Endothelial cell of umbilical vein (primary cell): ENCODE measurements at regions not wholly inside any gene's neighbourhood (a gene's known extent, or its start where the extent isn't known, plus 50 kb on each side); places are given as distances from the start of the nearest gene placed in this dataset.

Experiments used
- BruUV-seq: library from RNA; stranded (reverse); fragments of 400-500 nt; replicated peaks from 2 replicates; lab custom pipeline; 2021; lab: Mats Ljungman, UMichigan
- CTCF ChIA-PET: fragments of 300-600, 350-600 bp; sonication (Branson Sonifier 250); formaldehyde crosslinking; loops from one replicate; lab custom pipeline; 2021; ENCODE audit warnings: antibody characterized with exemption, inconsistent platforms; lab: Charles Lee
- POLR2A ChIA-PET: fragments of 300-600, 350-600 bp; sonication (Branson Sonifier 250); formaldehyde crosslinking; loops from one replicate; lab custom pipeline; 2021; ENCODE audit warnings: antibody characterized with exemption, inconsistent platforms; lab: Charles Lee
- DNase-seq: peaks from one replicate; pipeline ENCODE4 v3.0.0-alpha.2; 2011; ENCODE audit warnings: low read depth, low spot score
- FAIRE-seq: peaks from 2 replicates; lab custom pipeline; 2011; peaks lifted over from hg19 to GRCh38; lab: Jason Lieb, UNC
- H2AFZ ChIP-seq: 2 replicates; pipeline ENCODE4 v1.6.0; 2012; ENCODE audit warnings: low read depth, low read length, control low read depth, inconsistent platforms
- H3K27ac ChIP-seq: 2 replicates; pipeline ENCODE4 v1.5.1; 2011; ENCODE audit warnings: low read depth, mild to moderate bottlenecking, control low read depth, low read length, moderate library complexity; ENCODE audit not compliant: insufficient read depth
- H3K27me3 ChIP-seq, 2 experiments: 2 replicates each; pipeline versions ENCODE4 v1.6.0 to v1.6.1; 2011; ENCODE audit warnings: low read length in 2 of 2, mixed read lengths in 1 of 2; ENCODE audit not compliant: control insufficient read depth in 2 of 2, insufficient read depth in 2 of 2
- H3K36me3 ChIP-seq, 2 experiments: 2 replicates in 1 of 2; 3 replicates in 1 of 2; pipeline ENCODE4 v1.5.1; 2011; ENCODE audit warnings: low read length in 2 of 2, mild to moderate bottlenecking in 1 of 2, moderate library complexity in 1 of 2; ENCODE audit not compliant: control insufficient read depth in 2 of 2, insufficient read depth in 2 of 2; ENCODE audit errors: extremely low read depth in 1 of 2
- H3K4me1 ChIP-seq: 3 replicates; pipeline ENCODE4 v1.5.1; 2011; ENCODE audit warnings: mild to moderate bottlenecking, low read length; ENCODE audit not compliant: control insufficient read depth, insufficient read depth; ENCODE audit errors: extremely low read depth
- H3K4me2 ChIP-seq: 2 replicates; pipeline ENCODE4 v1.6.1; 2011; ENCODE audit warnings: low read length, control low read depth, mixed read lengths; ENCODE audit not compliant: insufficient read depth
- H3K4me3 ChIP-seq, 3 experiments: fragments of 200-600 bp in 1 of 3; sonication (generic), shearing (Covaris generic) in 1 of 3; replicated peaks in 1 of 3; 2 replicates each; pipeline ENCODE4 v1.5.1; 2011 to 2016; ENCODE audit warnings: control low read depth in 3 of 3, low read length in 3 of 3, mild to moderate bottlenecking in 2 of 3, inconsistent platforms in 1 of 3, low read depth in 1 of 3, moderate library complexity in 1 of 3; ENCODE audit not compliant: insufficient read depth in 1 of 3
- H3K79me2 ChIP-seq: 2 replicates; pipeline ENCODE4 v1.6.0; 2012; ENCODE audit warnings: low read length, inconsistent platforms; ENCODE audit not compliant: control insufficient read depth, insufficient read depth
- H3K9ac ChIP-seq: replicated peaks from 2 replicates; pipeline ENCODE3; 2011; ENCODE audit warnings: low read length, control low read depth; ENCODE audit not compliant: insufficient read depth; ENCODE audit errors: extremely low read depth
- H3K9me1 ChIP-seq: replicated peaks from 3 replicates; pipeline ENCODE4 v1.6.0; 2011; ENCODE audit warnings: mild to moderate bottlenecking, low read length; ENCODE audit not compliant: control insufficient read depth, insufficient read depth; ENCODE audit errors: extremely low read depth
- H3K9me3 ChIP-seq: replicated peaks from 2 replicates; pipeline ENCODE4 v1.5.1; 2012; ENCODE audit warnings: low read length, inconsistent platforms; ENCODE audit not compliant: control insufficient read depth, insufficient read depth
- H4K20me1 ChIP-seq: replicated peaks from 2 replicates; pipeline ENCODE3; 2011; ENCODE audit warnings: mild to moderate bottlenecking, low read length; ENCODE audit not compliant: control insufficient read depth, insufficient read depth; ENCODE audit errors: extremely low read depth
- EZH2 ChIP-seq: IDR thresholded peaks from 2 replicates; pipeline ENCODE4 v1.6.1; 2012; ENCODE audit warnings: borderline replicate concordance, low read depth, mild to moderate bottlenecking, moderate library complexity, low read length, inconsistent platforms; ENCODE audit not compliant: severe bottlenecking
- FOS ChIP-seq: IDR thresholded peaks from 2 replicates; pipeline ENCODE4 v1.6.1; 2011; ENCODE audit warnings: mild to moderate bottlenecking, low read length, moderate library complexity, borderline replicate concordance; ENCODE audit not compliant: insufficient read depth
- GATA2 ChIP-seq: IDR thresholded peaks from 2 replicates; pipeline ENCODE4 v1.7.0; 2011; ENCODE audit warnings: low read depth, mild to moderate bottlenecking, moderate library complexity, mixed read lengths, low read length; ENCODE audit not compliant: insufficient read length, insufficient read depth
- JUN ChIP-seq: IDR thresholded peaks from 2 replicates; pipeline ENCODE4 v1.6.1; 2011; ENCODE audit warnings: borderline replicate concordance, low read depth; ENCODE audit not compliant: insufficient read length, insufficient read depth
- MYC ChIP-seq: IDR thresholded peaks from one replicate; pipeline ENCODE4 v1.6.1; 2011; ENCODE audit warnings: mild to moderate bottlenecking, low read depth, low read length
- POLR2A ChIP-seq: IDR thresholded peaks from 2 replicates; pipeline ENCODE4 v1.6.1; 2012; ENCODE audit warnings: low read depth, mild to moderate bottlenecking, control low read depth, low read length
- POLR2AphosphoS5 ChIP-seq: IDR thresholded peaks from 2 replicates; pipeline ENCODE4 v1.6.1; 2012; ENCODE audit warnings: low read depth, mild to moderate bottlenecking, control low read depth, low read length, moderate library complexity; ENCODE audit not compliant: insufficient read depth
- dilution Hi-C: fragments of 300-500 bp; cut with MboI; formaldehyde crosslinking; loops from one replicate; pipeline ENCODE4 v1.15.0; 2019; ENCODE audit warnings: low sequenced_read_pairs; ENCODE audit not compliant: extremely low pct_ligation_motif_present
- intact Hi-C: fragments of 100-400 bp; cut with micrococcal nuclease; formaldehyde crosslinking; loops from one replicate; pipeline ENCODE4 v1.10.0; 2022
- TF ChIP-seq, protein P1 (sequence below), 2 donors: IDR thresholded peaks; 1 replicate in 1 of 2; 2 replicates in 1 of 2; pipeline ENCODE4 v1.5.1; 2011; ENCODE audit warnings: low read length in 2 of 2, mild to moderate bottlenecking in 2 of 2, moderate library complexity in 2 of 2, control low read depth in 1 of 2, inconsistent platforms in 1 of 2, low read depth in 1 of 2; ENCODE audit not compliant: insufficient read depth in 1 of 2; ENCODE audit errors: extremely low read depth in 1 of 2
- TF ChIP-seq, protein P2 (sequence below): IDR thresholded peaks from 2 replicates; pipeline ENCODE4 v1.6.1; 2011; ENCODE audit not compliant: insufficient read depth, insufficient read length

DNA sequence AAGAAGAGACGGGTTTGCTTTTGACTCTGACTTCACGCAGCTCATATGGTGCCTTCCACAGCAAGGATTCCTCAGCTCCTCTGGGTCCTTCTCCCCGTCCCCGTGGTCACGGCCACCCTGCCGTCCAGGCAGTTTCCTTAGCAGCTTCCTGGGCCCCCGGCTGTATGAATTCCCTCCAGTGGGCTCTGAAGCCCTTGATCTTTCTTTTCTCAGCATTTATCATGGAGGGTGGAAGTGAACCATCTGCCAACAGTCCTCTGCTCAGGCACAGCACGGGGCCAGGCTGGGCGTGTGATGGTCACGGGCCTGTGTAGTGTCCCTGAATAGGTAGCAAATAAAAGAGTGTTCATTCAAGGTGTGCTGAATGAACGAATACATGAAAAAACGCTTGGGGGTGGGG, 782.4 kb downstream of the BRD1 start:
- H3K27ac ChIP-seq = no peak overlapping the region
- no peak for FAIRE-seq
- H3K79me2 ChIP-seq = no peaks in the 10 kb centered on the region
- H3K27me3 ChIP-seq = no peaks in the 10 kb centered on the region
- no peak overlapping the region for H2AFZ ChIP-seq
- ChIA-PET POLR2A (no interaction called here), CTCF (no interaction called here)
- intact Hi-C loops (no loop called here), dilution Hi-C loops (no loop called here)
- no peaks in the 10 kb centered on the region for H3K4me1 ChIP-seq
- TF ChIP-seq, protein P1, sequence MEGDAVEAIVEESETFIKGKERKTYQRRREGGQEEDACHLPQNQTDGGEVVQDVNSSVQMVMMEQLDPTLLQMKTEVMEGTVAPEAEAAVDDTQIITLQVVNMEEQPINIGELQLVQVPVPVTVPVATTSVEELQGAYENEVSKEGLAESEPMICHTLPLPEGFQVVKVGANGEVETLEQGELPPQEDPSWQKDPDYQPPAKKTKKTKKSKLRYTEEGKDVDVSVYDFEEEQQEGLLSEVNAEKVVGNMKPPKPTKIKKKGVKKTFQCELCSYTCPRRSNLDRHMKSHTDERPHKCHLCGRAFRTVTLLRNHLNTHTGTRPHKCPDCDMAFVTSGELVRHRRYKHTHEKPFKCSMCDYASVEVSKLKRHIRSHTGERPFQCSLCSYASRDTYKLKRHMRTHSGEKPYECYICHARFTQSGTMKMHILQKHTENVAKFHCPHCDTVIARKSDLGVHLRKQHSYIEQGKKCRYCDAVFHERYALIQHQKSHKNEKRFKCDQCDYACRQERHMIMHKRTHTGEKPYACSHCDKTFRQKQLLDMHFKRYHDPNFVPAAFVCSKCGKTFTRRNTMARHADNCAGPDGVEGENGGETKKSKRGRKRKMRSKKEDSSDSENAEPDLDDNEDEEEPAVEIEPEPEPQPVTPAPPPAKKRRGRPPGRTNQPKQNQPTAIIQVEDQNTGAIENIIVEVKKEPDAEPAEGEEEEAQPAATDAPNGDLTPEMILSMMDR (IDR thresholded peaks at IDR 0.05; ENCODE audit: extremely low read depth in 1 of 2, insufficient read depth in 1 of 2, low read depth in 1 of 2, low read length in 2 of 2) = no peak
- TF ChIP-seq EZH2 = no peak
- no peak for TF ChIP-seq JUN
- TF ChIP-seq MYC = no peak
- TF ChIP-seq, protein P2, sequence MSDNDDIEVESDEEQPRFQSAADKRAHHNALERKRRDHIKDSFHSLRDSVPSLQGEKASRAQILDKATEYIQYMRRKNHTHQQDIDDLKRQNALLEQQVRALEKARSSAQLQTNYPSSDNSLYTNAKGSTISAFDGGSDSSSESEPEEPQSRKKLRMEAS = no peak
- no peak for TF ChIP-seq FOS
- TF ChIP-seq POLR2AphosphoS5 = no peak
- TF ChIP-seq POLR2A = no peak
- no peak for TF ChIP-seq GATA2
- no TSS peak for BruUV-seq
- no peaks in the 10 kb centered on the region for H3K9me3 ChIP-seq
- no peak overlapping the region for H3K4me3 ChIP-seq
- H4K20me1 ChIP-seq = no peaks in the 10 kb centered on the region
- no peak for DNase-seq
- H3K36me3 ChIP-seq = no peaks in the 10 kb centered on the region
- no peak overlapping the region for H3K9ac ChIP-seq
- no peaks in the 10 kb centered on the region for H3K9me1 ChIP-seq
- no peak overlapping the region for H3K4me2 ChIP-seq
